ENCODE measurements at regions not wholly inside any gene's neighbourhood (a gene's known extent, or its start where the extent isn't known, plus 50 kb on each side); places are given as distances from the start of the nearest gene placed in this dataset.
"Not testable (repeated sequence)": the region's sequence is repeated elsewhere in the genome, so short reads cannot be mapped to it uniquely, and the experiment has no call there.

DNA sequence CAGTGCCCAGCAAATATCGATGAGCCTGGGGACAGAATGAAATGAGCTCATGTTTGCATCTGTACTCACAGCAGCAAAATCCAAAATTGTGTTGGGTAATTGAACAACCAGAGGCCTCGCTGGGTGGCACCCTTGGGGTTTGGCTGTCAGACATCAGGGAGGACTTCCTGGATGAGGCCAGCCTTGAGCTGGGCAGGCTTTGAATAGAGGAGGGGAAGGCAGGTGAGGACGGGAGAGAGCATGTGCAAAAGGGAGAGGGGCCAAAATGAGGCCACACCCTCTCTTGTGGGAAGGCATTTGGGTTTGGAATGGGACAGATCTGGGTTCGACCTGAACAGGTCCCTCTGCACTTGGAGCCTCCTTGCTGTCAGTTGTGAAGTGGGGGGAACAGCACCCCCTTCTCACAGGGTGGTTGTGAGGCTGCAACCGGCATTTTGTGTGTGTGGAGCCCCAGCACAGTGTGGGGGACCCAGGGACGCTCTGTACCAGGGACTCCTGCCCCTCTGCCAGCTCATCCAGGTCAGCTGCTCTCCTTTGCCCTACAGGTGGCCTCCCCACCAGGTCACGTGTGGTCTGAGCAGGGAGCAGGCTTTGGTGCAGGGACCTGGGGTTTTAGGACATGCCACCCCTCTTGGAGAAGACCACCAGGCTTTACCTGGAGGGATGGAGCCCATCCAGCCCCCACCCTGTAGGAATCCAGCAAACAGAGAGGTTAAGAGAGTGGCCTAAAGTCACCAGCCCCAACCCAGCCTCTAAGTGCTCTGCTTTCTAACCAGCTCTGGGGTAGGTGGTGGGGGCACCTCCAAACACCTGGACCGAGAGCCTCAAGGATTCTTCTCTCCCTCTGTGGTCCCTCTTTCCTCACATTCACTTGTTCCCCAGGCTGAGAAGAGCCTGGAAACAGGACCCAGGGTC, 521.8 kb downstream of the PTPRU start:
- DNase-seq (ENCODE audit: low read depth in 2 of 2): no peak

DNA sequence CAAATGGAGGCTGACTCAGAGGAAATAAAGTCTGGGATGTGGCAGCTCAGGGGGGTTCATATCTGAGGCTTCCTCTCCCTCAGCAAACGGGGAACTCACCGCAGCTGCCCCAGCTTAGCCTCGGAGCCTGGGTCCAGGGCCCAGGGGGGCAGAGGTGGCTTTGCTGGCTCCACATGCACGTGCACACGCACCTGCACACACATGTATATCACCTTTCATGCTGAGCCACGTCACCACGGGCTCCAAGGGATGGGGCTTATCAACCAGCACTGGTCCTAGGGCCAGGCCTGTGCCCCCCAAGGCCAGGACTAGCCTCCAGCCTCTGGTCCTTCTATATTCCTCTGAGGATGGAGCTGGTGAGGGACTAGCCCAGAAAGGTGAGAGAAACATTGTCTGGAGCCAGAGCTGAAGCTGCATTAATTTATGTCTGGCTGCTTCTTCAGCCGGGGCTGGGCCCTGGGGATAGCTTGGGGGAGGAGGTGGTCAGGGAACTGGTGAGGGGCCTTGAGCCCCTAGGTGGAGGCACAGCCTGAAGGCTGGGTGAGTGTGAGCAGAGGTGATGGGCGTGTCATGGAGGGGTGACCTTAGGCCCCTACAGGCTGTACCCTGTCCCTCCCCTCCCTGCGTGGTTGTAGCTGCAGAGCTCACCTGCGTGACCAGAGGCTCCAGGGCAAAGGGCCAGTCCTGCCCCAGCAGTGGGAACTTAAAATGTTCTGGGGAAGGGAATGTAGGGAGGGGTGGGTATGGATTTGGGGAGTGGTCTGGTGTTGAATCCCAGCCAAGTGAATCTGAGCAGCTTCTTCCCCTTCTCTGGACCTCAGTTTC, 520.8 kb downstream of the PTPRU start:
- no peak for DNase-seq (ENCODE audit: low read depth in 2 of 2)

GRCh38 chr1:29756498-29756897, 520.2 kb downstream of the PTPRU start:
- DNase-seq (ENCODE audit: low read depth in 2 of 2): no peak

- no peak for DNase-seq (ENCODE audit: low read depth in 2 of 2)
Measured at GRCh38 chr1:29756085-29756484, 519.8 kb downstream of the PTPRU start.

DNA sequence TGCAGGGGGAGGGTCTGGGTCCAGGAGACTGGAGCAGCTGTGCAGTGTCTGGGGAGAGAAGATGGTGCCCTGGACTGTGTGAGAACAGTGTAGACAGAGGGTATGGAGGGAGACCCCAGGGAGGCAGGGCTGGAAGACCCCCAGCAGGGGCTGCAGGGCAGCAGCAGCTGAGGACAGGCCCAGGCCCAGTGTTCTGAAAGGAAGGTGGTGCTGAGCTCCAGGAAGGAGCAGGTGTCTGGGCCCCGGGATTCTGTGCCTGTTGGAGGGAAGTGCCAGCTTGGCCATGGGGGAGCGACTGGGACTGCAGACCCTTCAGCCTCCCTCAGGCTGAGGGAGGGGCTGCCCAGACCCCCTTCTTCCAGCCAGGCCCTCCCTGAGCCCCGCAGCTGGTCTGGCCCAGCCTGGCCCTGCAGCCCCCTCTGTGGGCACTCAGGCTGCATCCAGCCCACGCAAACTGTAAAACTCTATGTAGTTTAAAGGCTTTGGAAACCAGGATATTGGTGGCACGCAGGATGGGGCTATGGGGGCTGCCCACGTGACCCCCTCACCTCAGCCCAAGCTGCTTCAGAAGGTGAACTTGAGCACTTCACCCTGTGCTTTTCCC, 519.2 kb downstream of the PTPRU start:
- not testable (repeated sequence) for DNase-seq (ENCODE audit: low read depth in 2 of 2)

- DNase-seq (ENCODE audit: low read depth in 2 of 2): no peak
Measured at GRCh38 chr1:29754573-29755375, 518.5 kb downstream of the PTPRU start.

- DNase-seq (ENCODE audit: low read depth in 2 of 2): no peak
Measured at GRCh38 chr1:29753771-29754572, 517.6 kb downstream of the PTPRU start.

- no peak for DNase-seq (ENCODE audit: low read depth in 2 of 2)
Measured at GRCh38 chr1:29753244-29753643, 516.9 kb downstream of the PTPRU start.

GRCh38 chr1:29752141-29752540, 515.8 kb downstream of the PTPRU start:
- DNase-seq (ENCODE audit: low read depth in 2 of 2): no peak

DNA sequence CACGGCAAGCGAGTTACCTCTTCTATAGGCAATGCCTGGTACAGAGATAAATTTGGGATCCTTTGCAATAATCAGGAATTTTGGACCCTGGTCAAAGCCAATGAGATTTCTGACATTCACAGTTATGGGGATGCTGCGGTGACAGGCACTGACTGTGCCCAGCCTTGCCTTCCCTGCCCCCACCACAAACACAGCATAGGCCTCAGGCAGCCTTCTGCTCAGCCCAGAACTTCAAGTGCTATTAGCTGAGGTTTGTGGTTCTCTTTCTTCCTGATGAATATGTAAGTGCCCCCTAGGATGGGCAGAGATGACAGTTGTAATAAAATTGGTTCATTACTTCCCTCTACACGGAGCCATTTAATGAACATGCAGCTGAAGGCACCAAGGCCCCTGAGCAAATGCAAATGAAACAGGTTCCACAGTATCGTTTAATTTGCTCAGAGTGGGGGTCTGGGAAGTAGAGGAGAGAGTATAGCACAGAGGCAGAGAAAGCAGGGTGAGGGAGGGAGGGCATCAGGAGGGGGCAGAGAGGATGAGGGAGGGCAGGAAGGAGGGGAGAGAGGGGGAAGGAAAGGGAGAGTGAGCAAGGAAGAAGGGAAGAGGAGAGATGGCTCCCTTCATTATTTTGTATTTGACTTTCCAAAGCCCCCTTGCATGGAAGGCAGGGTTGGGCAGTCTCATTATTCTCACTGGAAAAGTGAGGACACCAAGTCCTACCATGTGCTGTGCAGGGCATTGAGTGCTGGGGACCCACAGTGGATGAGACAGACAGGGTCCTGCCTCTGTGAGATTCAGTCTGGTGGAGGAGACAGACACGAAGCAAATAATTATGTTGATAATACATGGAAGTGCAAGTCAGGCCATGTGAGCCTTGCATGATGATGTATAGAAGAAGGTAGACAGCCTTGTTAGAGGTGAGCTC, 513.0 kb downstream of the PTPRU start:
- DNase-seq (ENCODE audit: low read depth in 2 of 2): no peak

DNA sequence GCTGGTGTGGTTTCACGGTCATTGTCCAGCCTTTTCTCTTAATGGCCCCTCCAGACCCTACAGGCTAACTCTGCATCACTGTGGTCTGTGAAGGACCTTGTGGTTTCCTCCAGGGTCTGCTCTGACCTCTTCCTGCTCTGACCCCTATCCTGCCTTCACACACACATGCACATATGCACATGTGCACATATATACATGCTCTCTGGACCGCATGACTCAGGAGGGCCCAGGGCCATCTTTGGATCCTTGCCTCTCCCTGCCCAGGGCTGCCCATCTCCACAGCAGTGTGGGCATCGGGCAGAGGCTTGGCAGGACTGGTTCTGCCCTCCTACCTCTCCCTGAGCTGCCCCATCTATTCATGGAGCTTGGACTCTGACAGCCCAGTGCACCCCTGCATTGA, 510.9 kb downstream of the PTPRU start:
- DNase-seq (ENCODE audit: low read depth in 2 of 2): no peak

DNA sequence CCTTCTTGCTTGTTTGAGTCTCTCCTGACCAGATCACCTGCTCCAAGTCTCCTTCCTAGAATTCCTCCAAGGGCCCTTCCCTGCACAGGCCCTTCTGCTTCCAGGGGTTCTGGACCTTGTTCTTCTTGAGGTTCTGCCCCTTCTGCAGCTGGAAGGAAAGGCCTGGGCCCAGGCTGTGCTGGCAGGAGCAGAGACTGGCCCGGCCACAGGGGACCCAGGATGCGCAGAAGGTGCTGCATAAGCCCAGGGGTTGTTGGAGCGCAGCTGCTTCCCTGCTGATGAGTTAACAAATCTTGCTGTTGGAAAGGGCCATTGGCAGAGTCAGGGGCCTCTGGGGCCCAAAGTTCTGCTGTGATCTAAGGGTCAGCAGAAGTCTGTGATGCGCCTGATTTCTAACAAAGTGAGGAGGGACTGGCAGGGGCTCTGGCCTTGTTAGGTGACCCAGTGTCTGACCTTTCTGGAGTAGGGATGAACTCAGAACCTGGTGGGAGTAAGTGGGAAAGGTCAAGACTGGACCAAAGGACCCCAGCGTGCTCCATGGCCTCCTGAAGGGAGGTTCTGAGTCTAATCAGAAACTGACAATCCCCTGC, 509.8 kb downstream of the PTPRU start:
- no peak for DNase-seq (ENCODE audit: low read depth in 2 of 2)

- DNase-seq (ENCODE audit: low read depth in 2 of 2): no peak
Measured at GRCh38 chr1:29744684-29745490, 508.6 kb downstream of the PTPRU start.

DNA sequence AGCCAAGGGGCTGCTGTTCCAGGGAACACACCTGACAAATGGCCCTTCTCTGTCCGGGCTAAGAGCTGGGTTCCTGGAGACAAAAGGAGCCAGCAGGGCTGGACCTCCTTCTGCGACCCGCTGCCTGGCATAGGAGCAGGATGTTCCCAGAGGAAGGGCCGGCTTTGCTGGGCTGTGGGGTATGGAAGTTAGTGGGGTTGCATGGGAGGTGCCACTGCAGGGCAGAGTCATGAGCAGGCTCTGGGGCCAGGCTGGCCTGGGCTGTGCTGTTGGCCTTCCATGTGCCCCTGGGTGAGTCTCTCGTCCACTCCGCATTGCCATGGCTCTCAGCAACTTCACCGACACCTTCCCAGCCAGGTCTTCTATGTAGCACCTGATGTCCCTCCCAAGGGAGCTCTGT, 507.6 kb downstream of the PTPRU start:
- DNase-seq (ENCODE audit: low read depth in 2 of 2): no peak

GRCh38 chr1:29743264-29743663, 506.9 kb downstream of the PTPRU start:
- DNase-seq (ENCODE audit: low read depth in 2 of 2): no peak

- no peak for DNase-seq (ENCODE audit: low read depth in 2 of 2)
Measured at GRCh38 chr1:29739176-29739575, 502.9 kb downstream of the PTPRU start.

GRCh38 chr1:29736582-29737188, 500.4 kb downstream of the PTPRU start:
- DNase-seq (ENCODE audit: low read depth in 2 of 2): peak; percentile 43 to 69

GRCh38 chr1:29732453-29732852, 496.1 kb downstream of the PTPRU start:
- DNase-seq (ENCODE audit: low read depth in 2 of 2): no peak

All from lung microvascular endothelial cell (primary cell).